ENCODE measurements at regions not wholly inside any gene's neighbourhood (a gene's known extent, or its start where the extent isn't known, plus 50 kb on each side); places are given as distances from the start of the nearest gene placed in this dataset.

DNA sequence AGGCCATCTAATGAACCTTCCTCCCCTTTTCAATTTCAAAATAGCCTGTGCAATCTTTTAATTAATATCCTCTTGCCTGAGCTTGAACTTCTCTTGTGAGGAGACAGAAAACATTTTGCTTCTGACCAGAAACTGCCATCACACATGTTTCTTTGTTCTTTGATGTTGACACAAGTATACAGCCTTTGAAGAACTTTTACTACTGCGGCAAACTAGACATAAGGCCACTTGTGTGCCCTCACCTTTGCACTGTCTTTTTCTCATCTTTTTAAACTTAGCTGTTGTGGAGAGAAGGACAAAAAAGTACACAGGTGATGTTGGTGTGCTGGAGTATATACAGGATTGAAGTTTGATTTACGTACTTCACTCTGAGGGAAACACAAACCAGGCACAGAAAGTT is 116.3 kb upstream of the C1GALT1C1 start:
- TF ChIP-seq, protein P1, sequence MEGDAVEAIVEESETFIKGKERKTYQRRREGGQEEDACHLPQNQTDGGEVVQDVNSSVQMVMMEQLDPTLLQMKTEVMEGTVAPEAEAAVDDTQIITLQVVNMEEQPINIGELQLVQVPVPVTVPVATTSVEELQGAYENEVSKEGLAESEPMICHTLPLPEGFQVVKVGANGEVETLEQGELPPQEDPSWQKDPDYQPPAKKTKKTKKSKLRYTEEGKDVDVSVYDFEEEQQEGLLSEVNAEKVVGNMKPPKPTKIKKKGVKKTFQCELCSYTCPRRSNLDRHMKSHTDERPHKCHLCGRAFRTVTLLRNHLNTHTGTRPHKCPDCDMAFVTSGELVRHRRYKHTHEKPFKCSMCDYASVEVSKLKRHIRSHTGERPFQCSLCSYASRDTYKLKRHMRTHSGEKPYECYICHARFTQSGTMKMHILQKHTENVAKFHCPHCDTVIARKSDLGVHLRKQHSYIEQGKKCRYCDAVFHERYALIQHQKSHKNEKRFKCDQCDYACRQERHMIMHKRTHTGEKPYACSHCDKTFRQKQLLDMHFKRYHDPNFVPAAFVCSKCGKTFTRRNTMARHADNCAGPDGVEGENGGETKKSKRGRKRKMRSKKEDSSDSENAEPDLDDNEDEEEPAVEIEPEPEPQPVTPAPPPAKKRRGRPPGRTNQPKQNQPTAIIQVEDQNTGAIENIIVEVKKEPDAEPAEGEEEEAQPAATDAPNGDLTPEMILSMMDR (IDR thresholded peaks at IDR 0.05), result no peak
- TF ChIP-seq ZFX (IDR thresholded peaks at IDR 0.05; ENCODE audit: borderline replicate concordance), result no peak

Measured in 22Rv1 (cell line).